WERI-Rb-1 (cell line): ENCODE measurements at regions not wholly inside any gene's neighbourhood (a gene's known extent, or its start where the extent isn't known, plus 50 kb on each side); places are given as distances from the start of the nearest gene placed in this dataset.

Source experiments
- DNase-seq: peaks from one replicate; pipeline ENCODE4 v3.0.0-alpha.2; 2020
- H3K27ac ChIP-seq: fragments of 250-450 bp; sonication (Bioruptor Pico); 2 replicates; pipeline ENCODE4 v1.5.1; 2020; ENCODE audit warnings: mild to moderate bottlenecking, moderate library complexity
- H3K27me3 ChIP-seq: fragments of 250-450 bp; sonication (Bioruptor Pico); 2 replicates; pipeline ENCODE4 v1.5.1; 2021; ENCODE audit warnings: mild to moderate bottlenecking, low read depth, moderate library complexity; ENCODE audit not compliant: insufficient read depth, severe bottlenecking
- H3K36me3 ChIP-seq: fragments of 250-450 bp; sonication (Bioruptor Pico); 2 replicates; pipeline ENCODE4 v1.5.1; 2020; ENCODE audit warnings: mild to moderate bottlenecking, moderate library complexity
- H3K4me3 ChIP-seq: 2 replicates; pipeline ENCODE4 v1.5.1; 2011; ENCODE audit warnings: low read depth, mild to moderate bottlenecking, control low read depth, low read length
- H3K9me3 ChIP-seq: fragments of 250-450 bp; sonication (Bioruptor Pico); 2 replicates; pipeline ENCODE4 v1.5.1; 2021; ENCODE audit warnings: mild to moderate bottlenecking, moderate library complexity; ENCODE audit not compliant: severe bottlenecking
- TF ChIP-seq, protein P1 (sequence below): IDR thresholded peaks from 2 replicates; pipeline ENCODE4 v1.5.1; 2011; ENCODE audit warnings: low read depth, mild to moderate bottlenecking, control low read depth, inconsistent platforms, low read length

DNA sequence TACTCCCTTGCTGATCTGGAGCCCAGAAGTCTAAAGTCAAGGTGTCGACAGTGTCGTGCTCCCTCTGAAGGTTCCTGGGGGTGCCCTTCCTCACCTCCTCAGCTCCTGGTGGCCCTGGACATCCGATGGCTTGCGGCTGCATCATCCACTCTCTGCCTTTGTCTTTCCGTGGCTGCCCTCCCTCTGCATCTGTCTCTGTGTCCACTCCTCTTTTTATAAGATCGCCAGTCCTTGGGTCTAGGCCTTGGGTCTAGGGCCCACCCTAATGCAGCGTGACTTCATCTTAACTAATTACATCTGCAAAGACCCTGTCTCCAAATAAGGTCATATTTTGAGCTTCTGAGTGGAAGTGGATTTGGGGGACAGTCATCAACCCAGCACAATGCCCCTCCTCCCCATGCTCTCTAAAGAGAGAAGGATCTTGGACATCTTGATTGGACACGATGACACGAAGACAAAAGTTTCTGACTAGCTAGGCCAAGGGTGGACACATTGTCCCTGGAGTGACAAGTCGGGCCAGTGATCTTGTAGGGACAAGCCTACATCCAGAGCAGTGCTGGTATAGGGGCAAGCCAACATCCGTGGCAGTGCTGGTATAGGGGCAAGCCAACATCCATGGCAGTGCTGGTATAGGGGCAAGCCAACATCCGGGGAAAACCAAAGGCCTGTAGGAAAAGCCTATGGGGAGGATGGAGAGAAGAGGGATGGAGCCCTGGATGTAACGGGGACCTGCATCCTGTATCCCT is 93.9 kb upstream of the DIO3 start:
- Histone ChIP-seq H3K4me3 (no peak overlapping the region), H3K36me3 (no peaks in the 10 kb centered on the region), H3K27me3 (no peaks in the 10 kb centered on the region), H3K27ac (no peak overlapping the region), H3K9me3 (no peaks in the 10 kb centered on the region)
- TF ChIP-seq, protein P1, sequence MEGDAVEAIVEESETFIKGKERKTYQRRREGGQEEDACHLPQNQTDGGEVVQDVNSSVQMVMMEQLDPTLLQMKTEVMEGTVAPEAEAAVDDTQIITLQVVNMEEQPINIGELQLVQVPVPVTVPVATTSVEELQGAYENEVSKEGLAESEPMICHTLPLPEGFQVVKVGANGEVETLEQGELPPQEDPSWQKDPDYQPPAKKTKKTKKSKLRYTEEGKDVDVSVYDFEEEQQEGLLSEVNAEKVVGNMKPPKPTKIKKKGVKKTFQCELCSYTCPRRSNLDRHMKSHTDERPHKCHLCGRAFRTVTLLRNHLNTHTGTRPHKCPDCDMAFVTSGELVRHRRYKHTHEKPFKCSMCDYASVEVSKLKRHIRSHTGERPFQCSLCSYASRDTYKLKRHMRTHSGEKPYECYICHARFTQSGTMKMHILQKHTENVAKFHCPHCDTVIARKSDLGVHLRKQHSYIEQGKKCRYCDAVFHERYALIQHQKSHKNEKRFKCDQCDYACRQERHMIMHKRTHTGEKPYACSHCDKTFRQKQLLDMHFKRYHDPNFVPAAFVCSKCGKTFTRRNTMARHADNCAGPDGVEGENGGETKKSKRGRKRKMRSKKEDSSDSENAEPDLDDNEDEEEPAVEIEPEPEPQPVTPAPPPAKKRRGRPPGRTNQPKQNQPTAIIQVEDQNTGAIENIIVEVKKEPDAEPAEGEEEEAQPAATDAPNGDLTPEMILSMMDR = no peak
- DNase-seq = no peak

- H3K9me3 ChIP-seq = no peaks in the 10 kb centered on the region
- TF ChIP-seq, protein P1 = no peak
- DNase-seq = no peak
- no peaks in the 10 kb centered on the region for H3K36me3 ChIP-seq
- no peak overlapping the region for H3K4me3 ChIP-seq
- no peaks in the 10 kb centered on the region for H3K27me3 ChIP-seq
- no peak overlapping the region for H3K27ac ChIP-seq
Observed at GRCh38 chr14:101469382-101470247, 91.7 kb upstream of the DIO3 start.

DNA sequence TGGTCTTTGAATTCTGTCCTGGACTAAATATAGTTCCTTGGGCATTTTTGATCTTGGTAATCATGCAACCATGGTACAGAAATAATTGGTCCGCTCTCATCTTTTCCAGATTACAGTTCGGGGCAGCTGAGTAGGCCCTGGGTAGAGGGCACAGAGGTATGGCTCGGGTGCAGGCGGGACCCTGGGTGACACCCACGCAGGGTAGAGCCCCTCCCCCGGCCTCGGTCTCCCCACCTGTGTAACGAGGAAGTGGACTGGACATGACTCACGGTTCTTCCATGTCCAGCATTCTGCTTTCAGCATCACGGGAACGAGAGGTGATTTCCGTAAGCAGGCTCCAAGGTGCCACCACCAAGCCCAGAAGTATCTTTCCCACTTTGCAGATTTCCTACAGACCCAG is 91.0 kb upstream of the DIO3 start:
- no peak overlapping the region for H3K27ac ChIP-seq
- DNase-seq = no peak
- H3K9me3 ChIP-seq = no peaks in the 10 kb centered on the region
- H3K36me3 ChIP-seq = no peaks in the 10 kb centered on the region
- TF ChIP-seq, protein P1 = no peak
- no peak overlapping the region for H3K4me3 ChIP-seq
- no peaks in the 10 kb centered on the region for H3K27me3 ChIP-seq

DNA sequence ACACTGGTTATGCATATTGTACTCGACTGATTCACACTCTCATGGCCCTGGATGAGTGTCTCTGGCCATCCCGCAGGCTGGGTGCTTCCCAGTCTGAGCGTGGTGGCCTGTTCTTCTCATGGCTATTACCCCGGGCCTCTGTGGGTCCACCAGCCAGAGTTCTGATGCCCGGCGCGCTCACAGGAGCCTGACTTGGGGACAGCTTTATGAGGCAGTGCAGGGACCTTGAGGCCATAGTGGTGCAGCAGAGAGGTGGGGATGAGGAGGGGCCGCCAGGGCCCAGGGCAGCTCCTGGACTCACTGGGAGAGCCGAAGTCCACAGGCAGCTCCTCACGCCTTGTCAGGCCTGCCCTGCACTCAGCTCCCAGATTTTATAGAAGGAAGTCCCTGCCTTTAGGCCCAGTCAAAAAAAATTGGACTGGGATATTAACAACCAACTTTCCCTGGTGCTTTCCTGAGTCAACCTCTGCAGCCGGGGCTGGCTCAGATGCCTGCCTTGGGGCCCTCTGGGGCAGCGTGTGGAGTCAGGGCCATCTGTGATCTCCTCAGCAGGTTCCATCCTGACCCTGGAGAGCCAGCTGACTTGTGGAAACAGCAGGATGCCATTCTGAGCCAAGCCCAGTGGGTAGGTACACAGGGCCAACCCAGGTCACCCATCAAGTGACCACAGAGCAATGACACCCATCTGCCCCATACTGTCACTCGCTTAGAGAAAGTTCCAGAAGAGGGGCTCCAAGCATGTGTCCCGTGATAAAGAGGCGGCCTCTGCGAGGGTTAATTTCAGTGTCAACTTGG is 89.4 kb upstream of the DIO3 start:
- H3K27ac ChIP-seq = no peak overlapping the region
- H3K9me3 ChIP-seq = no peaks in the 10 kb centered on the region
- DNase-seq = no peak
- TF ChIP-seq, protein P1 = no peak
- H3K4me3 ChIP-seq = no peak overlapping the region
- H3K36me3 ChIP-seq = no peaks in the 10 kb centered on the region
- H3K27me3 ChIP-seq = no peaks in the 10 kb centered on the region

DNA sequence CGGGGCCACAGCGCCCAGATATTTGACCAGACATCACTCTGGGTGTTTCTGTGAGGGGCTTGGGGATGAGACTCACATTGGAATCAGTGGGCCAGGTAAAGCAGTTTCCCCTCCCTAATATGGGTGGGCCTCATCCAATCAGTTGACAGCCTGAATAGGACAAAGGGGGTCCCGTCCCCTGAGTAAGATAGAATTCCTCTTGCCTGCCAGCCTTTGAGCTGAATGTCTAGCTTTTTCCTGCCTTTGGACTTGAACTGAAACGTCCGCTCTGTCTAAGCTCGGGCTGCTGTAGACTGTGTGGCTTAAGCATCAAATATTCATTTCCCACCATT is 88.8 kb upstream of the DIO3 start:
- Histone ChIP-seq H3K4me3 (no peak overlapping the region), H3K36me3 (no peaks in the 10 kb centered on the region), H3K27ac (no peak overlapping the region), H3K27me3 (no peaks in the 10 kb centered on the region), H3K9me3 (no peaks in the 10 kb centered on the region)
- DNase-seq = no peak
- TF ChIP-seq, protein P1 = no peak
